DND-41 (cell line): ENCODE measurements at regions not wholly inside any gene's neighbourhood (a gene's known extent, or its start where the extent isn't known, plus 50 kb on each side); places are given as distances from the start of the nearest gene placed in this dataset.

Experiments used
- ATAC-seq: fragments of 200-7000 bp; cut with Tn5 transposase; 3 replicates; pipeline ENCODE4 v1.9.1; 2021; ENCODE audit warnings: low read depth; ENCODE audit not compliant: insufficient read depth
- DNase-seq: peaks from one replicate; pipeline ENCODE4 v3.0.0-alpha.2; 2020
- H2AFZ ChIP-seq: 2 replicates; pipeline ENCODE4 v1.6.0; 2012; ENCODE audit warnings: low read depth, low read length
- H3K27ac ChIP-seq: 2 replicates; pipeline ENCODE4 v1.5.1; 2012; ENCODE audit warnings: low read length, inconsistent platforms
- H3K27me3 ChIP-seq: fragments of 200-600 bp; sonication (generic); 2 replicates; pipeline ENCODE4 v1.6.0; 2012; ENCODE audit warnings: low read length, mild to moderate bottlenecking, inconsistent platforms; ENCODE audit not compliant: insufficient read depth, poor library complexity
- H3K36me3 ChIP-seq: 2 replicates; pipeline ENCODE4 v1.5.1; 2012; ENCODE audit warnings: low read length, inconsistent platforms; ENCODE audit not compliant: insufficient read depth
- H3K4me1 ChIP-seq: 2 replicates; pipeline ENCODE4 v1.5.1; 2012; ENCODE audit warnings: mild to moderate bottlenecking, low read length; ENCODE audit not compliant: insufficient read depth
- H3K4me2 ChIP-seq: 2 replicates; pipeline ENCODE4 v1.6.0; 2012; ENCODE audit warnings: mild to moderate bottlenecking, moderate library complexity, low read length, inconsistent platforms; ENCODE audit not compliant: insufficient read depth
- H3K4me3 ChIP-seq, 2 experiments: fragments of 200-600 bp in 1 of 2; shearing (Covaris generic) in 1 of 2; 2 replicates each; pipeline ENCODE4 v1.5.1; 2012 to 2016; ENCODE audit warnings: inconsistent platforms in 2 of 2, low read length in 2 of 2, mild to moderate bottlenecking in 2 of 2, low read depth in 1 of 2, moderate library complexity in 1 of 2
- H3K79me2 ChIP-seq: 2 replicates; pipeline ENCODE4 v1.6.0; 2012; ENCODE audit warnings: low read length, inconsistent platforms; ENCODE audit not compliant: insufficient read depth
- H3K9ac ChIP-seq: 2 replicates; pipeline ENCODE4 v1.6.0; 2012; ENCODE audit warnings: low read depth, mild to moderate bottlenecking, inconsistent platforms, low read length, moderate library complexity
- H3K9me3 ChIP-seq: 2 replicates; pipeline ENCODE4 v1.5.1; 2012; ENCODE audit warnings: low read length, moderate library complexity, mild to moderate bottlenecking, inconsistent platforms; ENCODE audit not compliant: insufficient read depth, severe bottlenecking
- H4K20me1 ChIP-seq: 2 replicates; pipeline ENCODE4 v1.6.0; 2012; ENCODE audit warnings: low read length; ENCODE audit not compliant: insufficient read depth
- EZH2 ChIP-seq: IDR thresholded peaks from 3 replicates; pipeline ENCODE4 v1.6.1; 2012; ENCODE audit warnings: borderline replicate concordance, low read depth, mild to moderate bottlenecking, moderate library complexity, low read length, inconsistent platforms; ENCODE audit not compliant: severe bottlenecking
- TF ChIP-seq, protein P1 (sequence below): IDR thresholded peaks from 2 replicates; pipeline ENCODE4 v1.5.1; 2012; ENCODE audit warnings: borderline replicate concordance, low read length, moderate library complexity, mild to moderate bottlenecking; ENCODE audit not compliant: poor library complexity, severe bottlenecking; ENCODE audit errors: extremely low read depth

- no peak overlapping the region for H3K9ac ChIP-seq
- no peaks in the 10 kb centered on the region for H3K4me1 ChIP-seq
- TF ChIP-seq, protein P1, sequence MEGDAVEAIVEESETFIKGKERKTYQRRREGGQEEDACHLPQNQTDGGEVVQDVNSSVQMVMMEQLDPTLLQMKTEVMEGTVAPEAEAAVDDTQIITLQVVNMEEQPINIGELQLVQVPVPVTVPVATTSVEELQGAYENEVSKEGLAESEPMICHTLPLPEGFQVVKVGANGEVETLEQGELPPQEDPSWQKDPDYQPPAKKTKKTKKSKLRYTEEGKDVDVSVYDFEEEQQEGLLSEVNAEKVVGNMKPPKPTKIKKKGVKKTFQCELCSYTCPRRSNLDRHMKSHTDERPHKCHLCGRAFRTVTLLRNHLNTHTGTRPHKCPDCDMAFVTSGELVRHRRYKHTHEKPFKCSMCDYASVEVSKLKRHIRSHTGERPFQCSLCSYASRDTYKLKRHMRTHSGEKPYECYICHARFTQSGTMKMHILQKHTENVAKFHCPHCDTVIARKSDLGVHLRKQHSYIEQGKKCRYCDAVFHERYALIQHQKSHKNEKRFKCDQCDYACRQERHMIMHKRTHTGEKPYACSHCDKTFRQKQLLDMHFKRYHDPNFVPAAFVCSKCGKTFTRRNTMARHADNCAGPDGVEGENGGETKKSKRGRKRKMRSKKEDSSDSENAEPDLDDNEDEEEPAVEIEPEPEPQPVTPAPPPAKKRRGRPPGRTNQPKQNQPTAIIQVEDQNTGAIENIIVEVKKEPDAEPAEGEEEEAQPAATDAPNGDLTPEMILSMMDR = no peak
- TF ChIP-seq EZH2 = no peak
- no peak overlapping the region for H2AFZ ChIP-seq
- no peaks in the 10 kb centered on the region for H4K20me1 ChIP-seq
- no peak overlapping the region for H3K27ac ChIP-seq
- H3K36me3 ChIP-seq = no peaks in the 10 kb centered on the region
- H3K4me2 ChIP-seq = no peak overlapping the region
- peaks cover 5% of the 10 kb centered on the region for H3K27me3 ChIP-seq
- H3K79me2 ChIP-seq = no peaks in the 10 kb centered on the region
- no peaks in the 10 kb centered on the region for H3K9me3 ChIP-seq
- DNase-seq = no peak
- no peak for ATAC-seq
- H3K4me3 ChIP-seq = no peak overlapping the region
Measured at GRCh38 chr6:10101551-10102252, 313.2 kb downstream of the TFAP2A start.

GRCh38 chr6:10099529-10100140 lies 315.2 kb downstream of the TFAP2A start:
- Histone ChIP-seq H3K4me1 (no peaks in the 10 kb centered on the region), H3K79me2 (no peaks in the 10 kb centered on the region), H3K9me3 (no peaks in the 10 kb centered on the region), H3K9ac (no peak overlapping the region), H3K36me3 (no peaks in the 10 kb centered on the region), H3K27me3 (peaks cover 5% of the 10 kb centered on the region), H3K27ac (no peak overlapping the region), H2AFZ (no peak overlapping the region), H3K4me2 (no peak overlapping the region), H4K20me1 (no peaks in the 10 kb centered on the region), H3K4me3 (no peak overlapping the region)
- TF ChIP-seq EZH2 = no peak
- TF ChIP-seq, protein P1 = no peak
- DNase-seq = no peak
- ATAC-seq = no peak

DNA sequence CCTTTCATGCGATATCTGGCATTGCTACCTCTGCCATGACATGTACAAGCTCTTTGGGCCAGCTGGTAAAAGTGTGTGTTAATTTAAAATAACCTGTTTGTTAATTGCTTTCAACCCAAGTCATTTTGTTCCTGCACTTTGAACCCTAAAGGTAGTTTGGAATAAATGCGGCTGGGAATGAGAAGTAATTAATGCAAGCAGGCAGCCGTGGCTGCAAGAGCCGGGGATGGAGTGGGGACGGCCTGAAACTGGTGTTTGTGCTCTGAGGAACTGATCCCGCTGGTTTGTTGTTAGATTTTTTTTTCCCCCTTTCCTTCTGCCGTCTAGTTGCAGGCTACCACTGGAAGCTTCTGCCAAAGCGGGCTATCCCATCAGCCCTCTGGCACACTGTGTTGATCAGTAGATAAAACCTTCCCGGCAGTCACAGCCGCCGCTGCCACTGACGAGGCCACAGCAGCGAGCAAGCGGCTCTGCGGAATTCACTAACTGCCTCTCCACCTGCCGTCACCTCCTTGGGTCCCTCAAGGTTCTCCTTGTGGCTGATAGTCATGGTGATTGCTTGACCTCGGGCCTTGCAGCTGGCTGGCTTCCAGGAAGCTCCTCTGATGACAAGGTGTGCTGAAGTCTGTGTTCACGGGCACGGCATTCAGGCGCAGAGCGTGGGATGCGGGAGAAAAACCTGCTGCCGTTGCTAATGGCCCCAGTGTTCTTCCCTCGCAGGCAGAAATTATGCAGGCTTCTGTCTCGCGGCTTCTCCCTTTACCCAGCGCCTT lies 315.9 kb downstream of the TFAP2A start:
- TF ChIP-seq EZH2 = no peak
- TF ChIP-seq, protein P1 = no peak
- Histone ChIP-seq H3K4me1 (no peaks in the 10 kb centered on the region), H3K4me3 (no peak overlapping the region), H3K9me3 (peaks cover under 1% of the 10 kb centered on the region), H3K36me3 (no peaks in the 10 kb centered on the region), H2AFZ (no peak overlapping the region), H3K27me3 (peaks cover 5% of the 10 kb centered on the region), H3K9ac (no peak overlapping the region), H3K4me2 (no peak overlapping the region), H4K20me1 (no peaks in the 10 kb centered on the region), H3K79me2 (no peaks in the 10 kb centered on the region), H3K27ac (no peak overlapping the region)
- ATAC-seq (no peak), DNase-seq (no peak)
